Adrenal gland (tissue), 9 donors: ENCODE measurements at regions not wholly inside any gene's neighbourhood (a gene's known extent, or its start where the extent isn't known, plus 50 kb on each side); places are given as distances from the start of the nearest gene placed in this dataset.

ENCODE experiments used
- DNase-seq, 7 donors: peaks; one replicate each; pipeline ENCODE4 v3.0.0-alpha.2; 2019 to 2020
- H3K27ac ChIP-seq, 5 donors: fragments of 200-600 bp; sonication (generic) in 4 of 5; 1 replicate in 3 of 5; 2 replicates in 2 of 5; pipeline versions ENCODE4 v1.5.1 to v1.8.0; 2016 to 2020; ENCODE audit warnings: mild to moderate bottlenecking in 1 of 5
- H3K27me3 ChIP-seq: fragments of 200-600 bp; 2 replicates; pipeline ENCODE4 v1.8.0; 2021
- H3K36me3 ChIP-seq, 2 donors: fragments of 200-600 bp; replicated peaks in 1 of 2; 1 replicate in 1 of 2; 2 replicates in 1 of 2; pipeline versions ENCODE4 v1.5.1 to v1.8.0; 2018 to 2022
- H3K4me1 ChIP-seq, 2 donors: fragments of 200-600 bp; replicated peaks in 1 of 2; 1 replicate in 1 of 2; 2 replicates in 1 of 2; pipeline versions ENCODE4 v1.5.1 to v1.8.0; 2018 to 2021
- H3K4me3 ChIP-seq, 4 donors: fragments of 200-600 bp; sonication (generic) in 3 of 4; one replicate each; pipeline ENCODE4 v1.5.1; 2016 to 2018
- H3K9me3 ChIP-seq, 3 donors: fragments of 200-600 bp; sonication (generic) in 1 of 3; replicated peaks in 1 of 3; 1 replicate in 2 of 3; 2 replicates in 1 of 3; pipeline versions ENCODE4 v1.5.1 to v1.8.0; 2016 to 2021
- POLR2A ChIP-seq, 2 donors: fragments of 450-650 bp; IDR thresholded peaks; one replicate each; pipeline ENCODE4 v1.6.1; 2017; ENCODE audit warnings: antibody characterized with exemption in 2 of 2, mild to moderate bottlenecking in 2 of 2, moderate library complexity in 1 of 2
- WGBS, 4 donors: extraction: QIAGEN DNeasy Blood & Tissue Kit in 2 of 4; methylation state at CpG; one replicate each; pipeline versions ENCODE4 v1.1.5 to v1.1.7; 2013 to 2017; 5-methylcytosine and 5-hydroxymethylcytosine counted together
- intact Hi-C, 2 donors: fragments of 100-400 bp; cut with DNase I; formaldehyde crosslinking; loops; one replicate each; pipeline versions ENCODE4 v1.14.1 to v1.15.0; 2022 to 2023
- TF ChIP-seq, protein P1 (sequence below), 6 experiments: fragments of 450-650 bp in 4 of 6; fragments of 200-600 bp in 2 of 6; sonication (generic) in 1 of 6; IDR thresholded peaks; 1 replicate in 5 of 6; 2 replicates in 1 of 6; pipeline versions ENCODE4 v1.5.1 to v1.8.0; 2016 to 2021; ENCODE audit warnings: antibody characterized with exemption in 6 of 6, mild to moderate bottlenecking in 2 of 6, moderate library complexity in 1 of 6
- donor health status: healthy with polysubstance abuse.
- donor health status: Bipolar disorder and iron deficiency.
- donor health status: DM: yes; HTN: yes; CAD: no.
- donor health status: DM: no; HTN: no; CAD: no.
- donor health status: DM: no; HTN: no; CAD: no.

DNA sequence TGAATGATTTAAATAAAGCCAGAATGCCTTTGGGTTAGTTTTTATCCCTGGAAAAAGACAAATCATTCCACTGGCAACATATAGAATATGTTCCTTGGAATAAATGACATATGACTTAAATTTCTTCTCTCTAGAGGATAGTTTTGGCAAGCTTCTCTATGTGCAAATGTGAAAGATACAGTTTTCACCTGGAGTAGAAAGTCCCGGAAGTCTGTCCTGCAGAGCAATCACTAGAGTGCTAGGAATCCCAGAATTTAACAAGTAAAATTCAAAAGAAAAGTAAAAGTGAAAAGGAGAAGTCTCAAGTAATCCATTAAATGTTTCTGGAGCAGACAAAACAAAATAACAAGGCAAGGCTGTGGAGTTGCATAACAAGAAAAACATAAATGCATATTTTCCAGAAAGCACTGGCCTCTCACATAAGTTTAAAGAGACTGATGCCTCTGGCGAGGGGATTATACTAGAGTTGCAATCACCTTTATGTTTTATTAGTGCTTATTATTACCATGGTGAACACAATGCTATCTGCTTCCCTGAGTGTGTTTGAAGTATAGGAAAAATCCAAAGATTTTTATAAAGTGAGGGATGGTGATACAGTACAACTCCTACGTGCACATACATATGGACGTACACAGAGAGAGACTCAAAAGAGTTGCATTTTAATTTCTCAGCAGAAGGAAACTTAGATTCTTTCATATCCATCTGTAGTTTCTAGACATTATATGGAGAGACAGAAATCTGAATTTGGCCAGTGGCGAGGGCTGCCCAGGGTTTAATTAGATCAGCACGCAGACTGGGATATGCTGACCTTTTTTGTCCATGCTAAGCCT is 188.3 kb upstream of the ANKRD55 start:
- Histone ChIP-seq H3K27ac (no peak overlapping the region), H3K9me3 (no peaks in the 10 kb centered on the region), H3K4me3 (no peak overlapping the region), H3K27me3 (no peaks in the 10 kb centered on the region), H3K4me1 (no peaks in the 10 kb centered on the region), H3K36me3 (no peaks in the 10 kb centered on the region)
- intact Hi-C loops: no loop called here
- no peak for DNase-seq
- no peak for TF ChIP-seq POLR2A (IDR thresholded peaks at IDR 0.05)
- TF ChIP-seq, protein P1, sequence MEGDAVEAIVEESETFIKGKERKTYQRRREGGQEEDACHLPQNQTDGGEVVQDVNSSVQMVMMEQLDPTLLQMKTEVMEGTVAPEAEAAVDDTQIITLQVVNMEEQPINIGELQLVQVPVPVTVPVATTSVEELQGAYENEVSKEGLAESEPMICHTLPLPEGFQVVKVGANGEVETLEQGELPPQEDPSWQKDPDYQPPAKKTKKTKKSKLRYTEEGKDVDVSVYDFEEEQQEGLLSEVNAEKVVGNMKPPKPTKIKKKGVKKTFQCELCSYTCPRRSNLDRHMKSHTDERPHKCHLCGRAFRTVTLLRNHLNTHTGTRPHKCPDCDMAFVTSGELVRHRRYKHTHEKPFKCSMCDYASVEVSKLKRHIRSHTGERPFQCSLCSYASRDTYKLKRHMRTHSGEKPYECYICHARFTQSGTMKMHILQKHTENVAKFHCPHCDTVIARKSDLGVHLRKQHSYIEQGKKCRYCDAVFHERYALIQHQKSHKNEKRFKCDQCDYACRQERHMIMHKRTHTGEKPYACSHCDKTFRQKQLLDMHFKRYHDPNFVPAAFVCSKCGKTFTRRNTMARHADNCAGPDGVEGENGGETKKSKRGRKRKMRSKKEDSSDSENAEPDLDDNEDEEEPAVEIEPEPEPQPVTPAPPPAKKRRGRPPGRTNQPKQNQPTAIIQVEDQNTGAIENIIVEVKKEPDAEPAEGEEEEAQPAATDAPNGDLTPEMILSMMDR (IDR thresholded peaks at IDR 0.05): no peak
- WGBS, 4 donors: 80 to 91% (median 88%) methylated on average over 6 of the region's 6 CpGs

GRCh38 chr5:56420323-56420722 is 187.2 kb upstream of the ANKRD55 start:
- intact Hi-C loops: no loop called here
- TF ChIP-seq, protein P1 (IDR thresholded peaks at IDR 0.05): no peak
- TF ChIP-seq POLR2A (IDR thresholded peaks at IDR 0.05): no peak
- Histone ChIP-seq H3K4me1 (no peaks in the 10 kb centered on the region), H3K4me3 (no peak overlapping the region), H3K27me3 (no peaks in the 10 kb centered on the region), H3K9me3 (no peaks in the 10 kb centered on the region), H3K27ac (no peak overlapping the region), H3K36me3 (no peaks in the 10 kb centered on the region)
- no peak for DNase-seq

DNA sequence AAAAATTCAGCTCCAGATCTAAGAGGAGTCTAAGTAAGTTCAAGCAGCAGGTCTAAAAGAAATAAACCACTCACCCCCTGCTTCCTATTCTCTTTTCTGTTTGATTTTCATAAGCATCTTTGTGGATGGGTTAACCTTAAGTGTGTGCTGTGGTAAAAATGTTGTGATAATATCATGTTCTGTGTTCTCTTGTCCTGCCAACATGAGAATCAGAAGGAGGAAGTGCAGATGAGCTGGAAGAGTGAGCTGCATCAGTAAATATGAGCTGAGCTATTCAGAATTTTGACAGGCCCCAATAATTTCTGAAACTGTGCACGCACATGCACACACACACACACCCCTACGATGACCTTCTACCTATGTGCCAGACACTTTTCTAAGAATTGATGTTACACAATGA is 186.5 kb upstream of the ANKRD55 start:
- no peaks in the 10 kb centered on the region for H3K9me3 ChIP-seq
- no peak overlapping the region for H3K27ac ChIP-seq
- H3K27me3 ChIP-seq: no peaks in the 10 kb centered on the region
- no peaks in the 10 kb centered on the region for H3K36me3 ChIP-seq
- TF ChIP-seq, protein P1 (IDR thresholded peaks at IDR 0.05): no peak
- TF ChIP-seq POLR2A (IDR thresholded peaks at IDR 0.05): no peak
- intact Hi-C loops: no loop called here
- 93 to 96% (median 95%) methylated on average over 2 of the region's 2 CpGs for WGBS, 4 donors
- no peak overlapping the region for H3K4me3 ChIP-seq
- H3K4me1 ChIP-seq: peaks cover 0 to 2% of the 10 kb centered on the region in 2 donors
- DNase-seq: no peak

GRCh38 chr5:56415356-56415765 is 182.2 kb upstream of the ANKRD55 start:
- Histone ChIP-seq H3K27ac (peak overlapping the region in 3 of 5 donors; percentile 38 to 82 (median 39)), H3K36me3 (no peaks in the 10 kb centered on the region), H3K4me1 (peaks cover 0 to 15% of the 10 kb centered on the region in 2 donors), H3K27me3 (no peaks in the 10 kb centered on the region), H3K4me3 (no peak overlapping the region), H3K9me3 (no peaks in the 10 kb centered on the region)
- 76 to 90% (median 85%) methylated on average over 3 of the region's 3 CpGs for WGBS, 4 donors
- TF ChIP-seq POLR2A (IDR thresholded peaks at IDR 0.05): no peak
- TF ChIP-seq, protein P1 (IDR thresholded peaks at IDR 0.05): no peak
- intact Hi-C loops: no loop called here
- peak; percentile 27 to 69 (median 52) for DNase-seq
